ENCODE measurements at regions not wholly inside any gene's neighbourhood (a gene's known extent, or its start where the extent isn't known, plus 50 kb on each side); places are given as distances from the start of the nearest gene placed in this dataset.

DNA sequence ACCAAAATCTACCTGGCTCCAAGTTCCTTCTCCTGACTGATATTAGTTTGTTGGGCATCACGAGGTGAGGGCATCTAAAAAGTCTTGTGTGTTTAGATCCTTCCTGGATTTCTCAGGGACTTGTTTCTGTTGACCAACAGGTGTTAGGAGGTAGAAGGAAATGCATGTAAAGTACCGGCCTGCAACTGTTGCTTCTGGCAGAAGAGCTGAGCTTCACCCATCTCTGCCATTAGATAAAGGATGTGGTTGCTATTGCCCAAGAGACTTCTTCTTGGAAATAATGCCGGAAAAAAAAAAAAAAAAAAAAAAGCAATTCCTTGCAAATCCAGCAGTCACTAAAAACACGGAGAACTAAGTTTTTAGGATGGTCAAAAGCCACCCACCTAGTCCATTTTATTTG, 303.1 kb downstream of the CDH26 start:
- TF ChIP-seq, protein P1, sequence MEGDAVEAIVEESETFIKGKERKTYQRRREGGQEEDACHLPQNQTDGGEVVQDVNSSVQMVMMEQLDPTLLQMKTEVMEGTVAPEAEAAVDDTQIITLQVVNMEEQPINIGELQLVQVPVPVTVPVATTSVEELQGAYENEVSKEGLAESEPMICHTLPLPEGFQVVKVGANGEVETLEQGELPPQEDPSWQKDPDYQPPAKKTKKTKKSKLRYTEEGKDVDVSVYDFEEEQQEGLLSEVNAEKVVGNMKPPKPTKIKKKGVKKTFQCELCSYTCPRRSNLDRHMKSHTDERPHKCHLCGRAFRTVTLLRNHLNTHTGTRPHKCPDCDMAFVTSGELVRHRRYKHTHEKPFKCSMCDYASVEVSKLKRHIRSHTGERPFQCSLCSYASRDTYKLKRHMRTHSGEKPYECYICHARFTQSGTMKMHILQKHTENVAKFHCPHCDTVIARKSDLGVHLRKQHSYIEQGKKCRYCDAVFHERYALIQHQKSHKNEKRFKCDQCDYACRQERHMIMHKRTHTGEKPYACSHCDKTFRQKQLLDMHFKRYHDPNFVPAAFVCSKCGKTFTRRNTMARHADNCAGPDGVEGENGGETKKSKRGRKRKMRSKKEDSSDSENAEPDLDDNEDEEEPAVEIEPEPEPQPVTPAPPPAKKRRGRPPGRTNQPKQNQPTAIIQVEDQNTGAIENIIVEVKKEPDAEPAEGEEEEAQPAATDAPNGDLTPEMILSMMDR (IDR thresholded peaks at IDR 0.05; ENCODE audit: low read depth, low read length) = no peak
- no peak overlapping the region for H3K4me3 ChIP-seq (ENCODE audit: low read depth, low read length)

- TF ChIP-seq, protein P1 (IDR thresholded peaks at IDR 0.05; ENCODE audit: low read depth, low read length) = peak; percentile 65
- H3K4me3 ChIP-seq (ENCODE audit: low read depth, low read length) = no peak overlapping the region
Observed at GRCh38 chr20:60262967-60263603, 304.9 kb downstream of the CDH26 start.

GRCh38 chr20:60263725-60264709, 305.8 kb downstream of the CDH26 start:
- H3K4me3 ChIP-seq (ENCODE audit: low read depth, low read length) = no peak overlapping the region
- TF ChIP-seq, protein P1 (IDR thresholded peaks at IDR 0.05; ENCODE audit: low read depth, low read length) = no peak

GRCh38 chr20:60266177-60266823, 308.1 kb downstream of the CDH26 start:
- TF ChIP-seq, protein P1 (IDR thresholded peaks at IDR 0.05; ENCODE audit: low read depth, low read length) = no peak
- H3K4me3 ChIP-seq (ENCODE audit: low read depth, low read length) = no peak overlapping the region

DNA sequence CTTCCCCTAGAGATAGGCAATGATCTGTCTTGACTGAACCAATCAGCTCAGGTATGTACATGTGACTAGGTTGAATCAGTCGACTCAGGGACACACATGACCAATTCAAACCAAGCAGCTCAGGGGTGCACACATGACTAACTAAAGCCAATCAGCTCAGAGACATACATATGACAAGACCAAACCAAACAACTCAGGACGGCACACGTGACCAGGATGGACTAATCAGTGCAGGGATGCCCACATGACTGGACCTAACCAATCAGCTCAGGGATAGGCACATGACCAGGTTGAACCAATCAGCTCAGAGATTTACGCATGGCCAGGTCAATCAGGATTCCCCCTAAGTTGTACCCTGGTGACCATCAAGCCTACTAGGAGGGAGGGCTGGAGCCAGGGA, 310.3 kb downstream of the CDH26 start:
- TF ChIP-seq, protein P1 (IDR thresholded peaks at IDR 0.05; ENCODE audit: low read depth, low read length) = no peak
- H3K4me3 ChIP-seq (ENCODE audit: low read depth, low read length) = no peak overlapping the region

GRCh38 chr20:60269573-60270162, 311.4 kb downstream of the CDH26 start:
- H3K4me3 ChIP-seq (ENCODE audit: low read depth, low read length) = no peak overlapping the region
- TF ChIP-seq, protein P1 (IDR thresholded peaks at IDR 0.05; ENCODE audit: low read depth, low read length) = no peak
